Stimulated activated memory B cell treated with anti-CD40 and anti-IgM and Interleukin-4, amounts not matched to agents 10 μg/mL and 1 μg/mL and 100 μg/mL, for 72 hours (primary cell): ENCODE measurements at regions not wholly inside any gene's neighbourhood (a gene's known extent, or its start where the extent isn't known, plus 50 kb on each side); places are given as distances from the start of the nearest gene placed in this dataset.
A peak's percentile ranks its signal among the peaks of the same experiment; 100 is the strongest.

Experiments used
- ATAC-seq: fragments of 150-1000 bp; cut with Tn5 transposase; 2 replicates; pipeline ENCODE4 v1.10.0; 2021
- H3K27ac Mint-ChIP-seq: one replicate; pipeline ENCODE4 v1.8.0; 2022; ENCODE audit warnings: mild to moderate bottlenecking, mixed read lengths
- H3K27me3 Mint-ChIP-seq: one replicate; pipeline ENCODE4 v1.8.0; 2022; ENCODE audit warnings: mixed read lengths
- H3K36me3 Mint-ChIP-seq: one replicate; pipeline ENCODE4 v1.8.0; 2022; ENCODE audit warnings: mixed read lengths
- H3K4me1 Mint-ChIP-seq: one replicate; pipeline ENCODE4 v1.8.0; 2022; ENCODE audit warnings: mixed read lengths
- H3K4me3 Mint-ChIP-seq: one replicate; pipeline ENCODE4 v1.8.0; 2022; ENCODE audit warnings: mild to moderate bottlenecking, moderate library complexity, mixed read lengths
- H3K9me3 Mint-ChIP-seq: one replicate; pipeline ENCODE4 v1.8.0; 2022; ENCODE audit warnings: mixed read lengths

DNA sequence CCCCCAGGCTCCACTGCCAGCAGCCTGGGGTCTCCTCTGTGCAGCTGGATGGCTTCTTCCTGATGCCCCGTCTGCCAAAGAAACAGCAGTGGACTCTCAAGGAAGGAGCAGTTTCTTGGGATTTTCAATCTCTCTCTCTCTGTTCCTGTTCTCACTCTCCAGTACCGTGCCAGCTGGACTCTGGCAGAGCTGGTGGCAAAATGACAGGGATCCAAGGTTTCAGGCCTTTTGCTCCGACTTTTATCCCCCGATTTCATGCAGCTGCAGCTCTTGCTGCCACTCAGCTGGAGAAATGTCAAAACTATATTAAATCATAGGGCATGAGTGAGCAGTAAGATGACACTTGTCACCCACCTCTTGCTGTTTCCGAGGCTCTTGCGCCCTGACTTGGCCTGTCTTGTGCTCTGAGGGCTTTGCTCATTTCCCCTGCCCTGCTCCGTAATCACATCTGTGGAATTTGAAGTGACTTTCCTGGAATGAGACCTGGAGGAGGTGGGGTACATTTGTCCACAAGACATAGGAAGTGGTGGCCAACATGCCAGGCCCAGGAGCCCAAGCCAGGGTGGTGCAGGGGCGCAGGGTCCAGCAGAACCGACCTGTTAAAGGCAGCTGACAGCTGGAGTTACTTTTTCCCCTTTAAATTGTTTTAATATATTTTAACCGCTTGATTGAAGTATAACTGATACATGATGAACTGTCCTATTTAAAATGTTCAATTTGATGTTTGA, 576.2 kb downstream of the PTPRU start:
- Mint-ChIP-seq H3K9me3 (no peaks in the 10 kb centered on the region), H3K27me3 (peaks cover 15% of the 10 kb centered on the region), H3K4me3 (no peak overlapping the region), H3K27ac (no peak overlapping the region), H3K4me1 (no peaks in the 10 kb centered on the region), H3K36me3 (no peaks in the 10 kb centered on the region)
- ATAC-seq = peak; percentile 34

DNA sequence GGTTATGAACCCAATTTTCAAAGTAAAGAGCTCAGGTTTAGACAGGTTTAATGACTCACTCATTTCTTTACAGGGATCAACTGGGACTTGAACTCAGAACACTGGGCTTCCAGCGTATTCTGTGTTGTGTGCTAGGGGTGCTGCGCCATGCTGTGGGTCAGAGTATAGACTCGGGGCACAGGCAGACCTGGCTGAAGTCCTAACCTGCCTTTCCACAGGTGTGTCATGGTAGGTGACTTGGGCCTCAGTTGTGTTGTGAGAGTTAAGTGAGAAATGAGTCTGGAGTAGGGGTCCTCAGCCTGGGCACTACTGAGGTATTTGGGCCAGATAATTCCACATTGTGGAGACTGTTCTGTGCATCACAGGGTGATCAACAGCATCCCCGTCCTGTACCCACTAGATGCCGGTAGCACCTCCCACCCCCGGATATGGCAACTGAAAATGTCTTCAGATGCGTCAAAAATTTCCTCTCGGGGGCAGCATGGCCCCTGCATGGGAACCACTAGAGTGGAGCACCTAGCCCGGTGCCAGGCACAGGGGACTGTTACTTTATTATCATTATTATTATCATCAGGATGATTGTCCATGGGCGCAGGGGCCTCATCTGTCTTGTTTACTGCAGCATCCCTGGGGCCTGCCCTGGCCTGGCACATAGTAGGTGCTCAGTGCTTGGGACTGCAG, 575.5 kb downstream of the PTPRU start:
- Mint-ChIP-seq H3K36me3 (no peaks in the 10 kb centered on the region), H3K4me3 (no peak overlapping the region), H3K9me3 (no peaks in the 10 kb centered on the region), H3K4me1 (no peaks in the 10 kb centered on the region), H3K27ac (no peak overlapping the region), H3K27me3 (peaks cover 15% of the 10 kb centered on the region)
- peak; percentile 29 for ATAC-seq

- no peaks in the 10 kb centered on the region for H3K9me3 Mint-ChIP-seq
- no peak overlapping the region for H3K4me3 Mint-ChIP-seq
- no peak for ATAC-seq
- H3K27ac Mint-ChIP-seq = no peak overlapping the region
- peaks cover 15% of the 10 kb centered on the region for H3K27me3 Mint-ChIP-seq
- H3K4me1 Mint-ChIP-seq = no peaks in the 10 kb centered on the region
- H3K36me3 Mint-ChIP-seq = no peaks in the 10 kb centered on the region
Measured at GRCh38 chr1:29811247-29811646, 574.9 kb downstream of the PTPRU start.

DNA sequence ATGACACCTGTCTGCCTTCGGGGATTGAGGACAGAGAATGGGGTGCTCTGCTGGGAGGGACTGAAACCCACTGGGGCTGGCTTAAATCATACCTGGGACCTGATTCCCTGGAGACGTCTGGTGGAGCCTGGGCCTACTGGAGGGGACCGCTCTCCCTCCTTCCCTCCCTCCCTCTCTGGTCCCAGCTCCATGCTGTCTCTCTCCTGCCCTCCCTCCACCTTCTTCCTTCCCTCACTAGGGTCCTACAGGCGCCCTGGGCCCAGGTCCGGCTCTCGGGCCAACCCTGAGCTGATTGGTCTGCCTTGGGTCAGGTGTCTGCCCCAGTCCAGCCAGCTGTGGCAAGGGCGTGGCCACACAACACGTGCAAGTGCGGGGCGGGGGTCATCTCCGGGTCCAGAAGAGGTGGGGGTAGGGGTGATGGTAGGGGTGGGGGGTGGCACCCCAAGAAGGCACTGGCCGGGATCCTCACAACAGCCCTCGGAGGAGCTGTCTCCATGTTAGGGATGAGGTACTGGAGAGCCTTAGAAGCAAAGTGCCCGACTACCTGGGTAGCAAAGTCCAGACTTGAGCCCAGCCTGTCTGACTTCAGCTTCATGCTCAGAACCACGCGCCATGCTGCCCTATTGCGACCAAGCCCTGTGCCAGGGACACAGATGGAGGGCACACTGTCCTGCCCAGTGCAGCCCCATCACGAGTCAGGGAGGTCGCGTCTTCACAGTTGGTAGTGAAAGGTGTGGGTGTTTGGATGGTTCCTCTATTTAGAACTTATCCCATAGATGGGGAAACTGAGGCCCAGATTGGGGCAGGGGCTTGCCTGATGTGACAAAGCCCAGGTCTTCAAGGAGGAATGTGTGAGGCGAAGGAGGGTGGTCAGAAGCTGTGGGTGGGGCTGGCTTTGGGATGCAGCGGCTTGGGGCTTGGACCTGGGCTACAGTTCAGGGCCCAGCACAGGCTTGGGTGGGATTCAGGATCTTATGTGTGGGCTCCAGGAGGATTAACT, 574.1 kb downstream of the PTPRU start:
- no peaks in the 10 kb centered on the region for H3K4me1 Mint-ChIP-seq
- no peak overlapping the region for H3K27ac Mint-ChIP-seq
- no peaks in the 10 kb centered on the region for H3K36me3 Mint-ChIP-seq
- peaks cover 15% of the 10 kb centered on the region for H3K27me3 Mint-ChIP-seq
- no peaks in the 10 kb centered on the region for H3K9me3 Mint-ChIP-seq
- no peak for ATAC-seq
- H3K4me3 Mint-ChIP-seq = no peak overlapping the region

DNA sequence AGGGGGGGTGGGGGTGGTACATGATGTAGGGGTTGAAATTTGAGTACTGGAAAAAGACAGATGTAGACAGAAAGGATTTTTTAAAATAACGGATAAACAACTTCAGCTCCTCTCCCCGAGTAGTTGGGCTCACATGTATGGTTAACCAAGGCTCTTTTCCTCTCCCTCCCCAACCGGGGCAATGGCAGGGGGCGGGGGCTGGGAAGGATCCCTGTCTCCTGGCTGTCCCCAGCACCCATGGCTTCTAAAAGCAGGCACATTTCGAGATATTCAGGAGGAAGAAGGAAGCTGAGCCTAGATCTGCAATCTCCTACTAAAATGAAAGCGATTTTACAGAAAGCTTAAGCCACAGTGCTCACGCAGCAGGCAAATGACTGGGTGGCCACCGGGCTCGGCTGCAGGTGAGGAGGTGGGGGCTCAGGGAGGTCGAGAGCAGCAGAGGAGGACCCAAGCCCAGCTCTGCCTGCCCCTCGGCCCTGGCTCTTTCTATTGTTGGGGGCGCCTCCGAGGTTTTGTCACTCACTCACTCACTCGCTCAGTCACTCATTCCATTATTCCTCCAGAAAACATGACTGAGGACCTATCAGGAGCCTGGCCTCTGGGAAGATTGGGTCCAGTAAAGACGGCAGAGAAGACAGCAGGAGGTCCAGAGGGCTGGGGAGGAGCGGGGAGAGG, 573.3 kb downstream of the PTPRU start:
- Mint-ChIP-seq H3K36me3 (no peaks in the 10 kb centered on the region), H3K9me3 (no peaks in the 10 kb centered on the region), H3K27me3 (peaks cover 16% of the 10 kb centered on the region), H3K4me3 (no peak overlapping the region), H3K27ac (no peak overlapping the region), H3K4me1 (no peaks in the 10 kb centered on the region)
- ATAC-seq = no peak

GRCh38 chr1:29808141-29808995, 572.0 kb downstream of the PTPRU start:
- no peaks in the 10 kb centered on the region for H3K9me3 Mint-ChIP-seq
- no peaks in the 10 kb centered on the region for H3K4me1 Mint-ChIP-seq
- no peak overlapping the region for H3K27ac Mint-ChIP-seq
- H3K4me3 Mint-ChIP-seq = no peak overlapping the region
- ATAC-seq = no peak
- H3K36me3 Mint-ChIP-seq = no peaks in the 10 kb centered on the region
- H3K27me3 Mint-ChIP-seq = peaks cover 28% of the 10 kb centered on the region

DNA sequence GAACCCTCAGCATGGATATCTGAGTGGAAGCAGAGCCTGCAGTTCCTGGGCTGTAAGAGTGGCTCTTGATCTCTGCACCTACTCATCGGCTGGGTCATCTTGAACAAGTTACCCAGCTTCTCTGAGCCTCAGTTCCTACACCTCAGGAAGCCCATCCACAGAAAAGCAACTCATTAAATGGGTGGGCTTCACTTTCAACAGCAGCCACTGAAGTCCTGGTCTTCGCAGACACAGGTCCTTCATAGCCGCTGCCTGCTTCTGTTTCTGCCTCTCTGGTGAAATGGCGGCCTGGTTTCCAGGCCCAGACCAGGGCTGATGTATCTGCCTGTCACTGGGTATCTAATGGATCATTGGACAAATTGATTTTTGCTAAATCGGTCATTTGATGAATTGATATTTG, 571.4 kb downstream of the PTPRU start:
- H3K4me3 Mint-ChIP-seq = no peak overlapping the region
- H3K27ac Mint-ChIP-seq = no peak overlapping the region
- ATAC-seq = no peak
- H3K36me3 Mint-ChIP-seq = no peaks in the 10 kb centered on the region
- H3K27me3 Mint-ChIP-seq = peaks cover 33% of the 10 kb centered on the region
- no peaks in the 10 kb centered on the region for H3K4me1 Mint-ChIP-seq
- no peaks in the 10 kb centered on the region for H3K9me3 Mint-ChIP-seq

GRCh38 chr1:29806646-29807319, 570.5 kb downstream of the PTPRU start:
- Mint-ChIP-seq H3K4me3 (no peak overlapping the region), H3K27me3 (peaks cover 40% of the 10 kb centered on the region), H3K9me3 (no peaks in the 10 kb centered on the region), H3K27ac (no peak overlapping the region), H3K36me3 (no peaks in the 10 kb centered on the region), H3K4me1 (no peaks in the 10 kb centered on the region)
- no peak for ATAC-seq

GRCh38 chr1:29805896-29806160, 569.5 kb downstream of the PTPRU start:
- Mint-ChIP-seq H3K27me3 (peaks cover 40% of the 10 kb centered on the region), H3K27ac (no peak overlapping the region), H3K4me1 (no peaks in the 10 kb centered on the region), H3K36me3 (no peaks in the 10 kb centered on the region), H3K4me3 (no peak overlapping the region), H3K9me3 (no peaks in the 10 kb centered on the region)
- no peak for ATAC-seq

GRCh38 chr1:29805122-29805895, 569.0 kb downstream of the PTPRU start:
- ATAC-seq = no peak
- Mint-ChIP-seq H3K36me3 (no peaks in the 10 kb centered on the region), H3K4me3 (no peak overlapping the region), H3K27me3 (peaks cover 40% of the 10 kb centered on the region), H3K4me1 (no peaks in the 10 kb centered on the region), H3K27ac (no peak overlapping the region), H3K9me3 (no peaks in the 10 kb centered on the region)

- peaks cover 33% of the 10 kb centered on the region for H3K27me3 Mint-ChIP-seq
- H3K36me3 Mint-ChIP-seq = no peaks in the 10 kb centered on the region
- no peak for ATAC-seq
- H3K4me3 Mint-ChIP-seq = no peak overlapping the region
- no peaks in the 10 kb centered on the region for H3K9me3 Mint-ChIP-seq
- no peak overlapping the region for H3K27ac Mint-ChIP-seq
- no peaks in the 10 kb centered on the region for H3K4me1 Mint-ChIP-seq
Measured at GRCh38 chr1:29804181-29804899, 568.0 kb downstream of the PTPRU start.

- Mint-ChIP-seq H3K4me1 (no peaks in the 10 kb centered on the region), H3K27me3 (peaks cover 25% of the 10 kb centered on the region), H3K36me3 (no peaks in the 10 kb centered on the region), H3K27ac (no peak overlapping the region), H3K4me3 (no peak overlapping the region), H3K9me3 (no peaks in the 10 kb centered on the region)
- ATAC-seq = no peak
Measured at GRCh38 chr1:29803486-29803885, 567.2 kb downstream of the PTPRU start.
